K562 (cell line): ENCODE measurements at regions not wholly inside any gene's neighbourhood (a gene's known extent, or its start where the extent isn't known, plus 50 kb on each side); places are given as distances from the start of the nearest gene placed in this dataset.

Source experiments
- ATAC-seq: fragments of 200-7000 bp; cut with Tn5 transposase; 3 replicates; pipeline ENCODE4 v1.9.1; 2020; ENCODE audit warnings: moderate library complexity
- BruUV-seq: library from RNA; stranded (reverse); fragments of 400-500 nt; replicated peaks from 2 replicates; lab custom pipeline; 2021; lab: Mats Ljungman, UMichigan
- CTCF ChIA-PET: fragments of 300-600 bp; formaldehyde crosslinking; extraction: SDS; loops from one replicate; lab custom pipeline; 2021; ENCODE audit warnings: low intra/inter-chr PET ratio; lab: Yijun Ruan, JAX
- POLR2A ChIA-PET: fragments of 300-600, 350-650 bp; sonication (Branson Sonifier 250); formaldehyde crosslinking; extraction: SDS; loops from one replicate; lab custom pipeline; 2021; ENCODE audit warnings: antibody characterized with exemption, inconsistent platforms; lab: Yijun Ruan, JAX
- DNase-seq, 4 experiments: peaks; one replicate each; pipeline versions ENCODE4 v3.0.0 to v3.0.0-alpha.2; 2011 to 2018; ENCODE audit warnings: low spot score in 3 of 4, mixed read lengths in 3 of 4; ENCODE audit errors: extremely low read depth in 1 of 4
- FAIRE-seq: peaks from 2 replicates; lab custom pipeline; 2011; peaks lifted over from hg19 to GRCh38; lab: Jason Lieb, UNC
- H2AFZ ChIP-seq: 2 replicates; pipeline ENCODE4 v1.6.0; 2011; ENCODE audit warnings: low read depth, low read length, control low read depth, inconsistent platforms
- H3K27ac ChIP-seq: fragments of 200-600 bp; 3 replicates; pipeline ENCODE4 v1.8.0; 2011; ENCODE audit warnings: low read depth, mild to moderate bottlenecking, control low read depth, inconsistent platforms, low read length, moderate library complexity, mixed read lengths; ENCODE audit errors: extremely low read depth
- H3K27me3 ChIP-seq, 2 experiments: fragments of 300-600 bp in 1 of 2; 2 replicates in 1 of 2; 3 replicates in 1 of 2; pipeline versions ENCODE4 v1.6.0 to v1.8.0; 2011; ENCODE audit warnings: inconsistent platforms in 2 of 2, low read length in 2 of 2, mild to moderate bottlenecking in 1 of 2, mixed read lengths in 1 of 2, moderate library complexity in 1 of 2; ENCODE audit not compliant: control insufficient read depth in 2 of 2, insufficient read depth in 2 of 2
- H3K36me3 ChIP-seq: fragments of 300-600 bp; 3 replicates; pipeline ENCODE4 v1.8.0; 2011; ENCODE audit warnings: mild to moderate bottlenecking, low read length, inconsistent platforms; ENCODE audit not compliant: control insufficient read depth, insufficient read depth
- H3K4me1 ChIP-seq, 2 experiments: fragments of 200-600 bp in 1 of 2; replicated peaks in 1 of 2; 2 replicates in 1 of 2; 3 replicates in 1 of 2; pipeline versions ENCODE4 v1.5.1 to v1.8.0; 2011; ENCODE audit warnings: inconsistent platforms in 2 of 2, low read length in 2 of 2, mild to moderate bottlenecking in 1 of 2, mixed read lengths in 1 of 2, moderate library complexity in 1 of 2; ENCODE audit not compliant: control insufficient read depth in 2 of 2, insufficient read depth in 2 of 2
- H3K4me2 ChIP-seq: 2 replicates; pipeline ENCODE4 v1.6.1; 2011; ENCODE audit warnings: low read length, control low read depth, inconsistent platforms, mixed read lengths; ENCODE audit not compliant: insufficient read depth
- H3K4me3 ChIP-seq: fragments of 200-600 bp; sonication (generic), shearing (Covaris generic); 2 replicates; pipeline ENCODE4 v1.5.1; 2016; ENCODE audit warnings: control low read depth, inconsistent platforms
- H3K79me2 ChIP-seq: fragments of 200-600 bp; 3 replicates; pipeline ENCODE4 v1.8.0; 2011; ENCODE audit warnings: low read length, inconsistent platforms; ENCODE audit not compliant: control insufficient read depth, insufficient read depth
- H3K9ac ChIP-seq, 2 experiments: 2 replicates each; pipeline versions ENCODE4 v1.6.0 to v1.6.1; 2011; ENCODE audit warnings: low read depth in 2 of 2, low read length in 2 of 2, control low read depth in 1 of 2, inconsistent platforms in 1 of 2, mild to moderate bottlenecking in 1 of 2, mixed read lengths in 1 of 2; ENCODE audit not compliant: insufficient read depth in 1 of 2
- H3K9me1 ChIP-seq: one replicate; pipeline ENCODE4 v1.6.0; 2011; ENCODE audit warnings: inconsistent platforms, mild to moderate bottlenecking, low read length, moderate library complexity; ENCODE audit not compliant: control insufficient read depth, insufficient read depth
- H3K9me3 ChIP-seq: replicated peaks from 2 replicates; pipeline ENCODE4 v1.5.1; 2011; ENCODE audit warnings: low read depth, low read length, inconsistent platforms; ENCODE audit not compliant: control insufficient read depth, insufficient read depth
- H4K20me1 ChIP-seq: replicated peaks from 2 replicates; pipeline ENCODE4 v1.6.1; 2011; ENCODE audit warnings: low read length, inconsistent platforms, mixed read lengths; ENCODE audit not compliant: control insufficient read depth, insufficient read depth
- BRD4 ChIP-seq: fragments of 200-600 bp; sonication (generic); IDR thresholded peaks from 2 replicates; pipeline ENCODE4 v1.6.1; 2017; ENCODE audit warnings: inconsistent platforms
- CCAR2 ChIP-seq: fragments of 200-400 bp; formaldehyde crosslinking; IDR thresholded peaks from 2 replicates; pipeline ENCODE4 v1.6.1; 2017; ENCODE audit warnings: mild to moderate bottlenecking, low read depth, low read length
- CREBBP ChIP-seq: IDR thresholded peaks from one replicate; pipeline ENCODE4 v1.6.1; 2012; ENCODE audit warnings: low read depth, mild to moderate bottlenecking, control low read depth, inconsistent platforms, low read length
- CREM ChIP-seq: IDR thresholded peaks from 2 replicates; pipeline ENCODE4 v1.6.1; 2014; ENCODE audit warnings: antibody characterized with exemption, low read depth
- MAFF ChIP-seq: IDR thresholded peaks from 2 replicates; pipeline ENCODE4 v1.6.1; 2012; ENCODE audit warnings: low read length, improper control_type of control experiment
- MEIS2 ChIP-seq: fragments of 450-650 bp; IDR thresholded peaks from 2 replicates; pipeline ENCODE4 v1.6.1; 2014; ENCODE audit warnings: mild to moderate bottlenecking; ENCODE audit not compliant: partially characterized antibody
- NONO ChIP-seq, 2 experiments: fragments of 200-400 bp in 1 of 2; fragments of 450-650 bp in 1 of 2; formaldehyde crosslinking in 1 of 2; IDR thresholded peaks; 2 replicates each; pipeline ENCODE4 v1.6.1; 2017; ENCODE audit warnings: low read depth in 2 of 2, mild to moderate bottlenecking in 2 of 2, moderate library complexity in 2 of 2, low read length in 1 of 2
- PTRF ChIP-seq: fragments of 450-650 bp; IDR thresholded peaks from 2 replicates; pipeline ENCODE4 v1.6.1; 2016; ENCODE audit warnings: mild to moderate bottlenecking, missing genetic modification characterization, missing compliant biosample characterization
- ZNF764 ChIP-seq: fragments of 250-450 bp; sonication (Bioruptor Pico); IDR thresholded peaks from 2 replicates; pipeline ENCODE4 v1.4.0; 2020; ENCODE audit warnings: low read depth, mild to moderate bottlenecking, moderate library complexity
- WGBS: fragments of 100-300 bp; shearing (Covaris generic); methylation state at CpG from one replicate; pipeline ENCODE4 v1.1.6; 2016; ENCODE audit warnings: low coverage, mixed read lengths; ENCODE audit not compliant: insufficient coverage; ENCODE audit errors: missing lambda C conversion rate; 5-methylcytosine and 5-hydroxymethylcytosine counted together
- in situ Hi-C: fragments of 300-500 bp; cut with MboI; formaldehyde crosslinking; loops from 4 replicates; pipeline ENCODE4 v1.15.0; 2018; ENCODE audit warnings: inconsistent platforms, mixed read lengths
- intact Hi-C: fragments of 100-400 bp; cut with micrococcal nuclease; formaldehyde crosslinking; loops from 2 replicates; pipeline ENCODE4 v1.14.2; 2022
- TF ChIP-seq, protein P1 (sequence below): fragments of 450-650 bp; conservative IDR thresholded peaks from 2 replicates; pipeline ENCODE4 v1.6.1; 2016; ENCODE audit warnings: missing genetic modification characterization, low read depth, mild to moderate bottlenecking, missing compliant biosample characterization, moderate library complexity
- TF ChIP-seq, protein P2 (sequence below): sonication (generic); formaldehyde crosslinking; IDR thresholded peaks from 2 replicates; pipeline ENCODE4 v1.9.0; 2022; ENCODE audit warnings: mild to moderate bottlenecking, missing genetic modification reagents
- TF ChIP-seq, protein P3 (sequence below): sonication (generic); formaldehyde crosslinking; IDR thresholded peaks from 2 replicates; pipeline ENCODE4 v1.8.1; 2023; ENCODE audit warnings: mild to moderate bottlenecking, missing genetic modification reagents, moderate library complexity

DNA sequence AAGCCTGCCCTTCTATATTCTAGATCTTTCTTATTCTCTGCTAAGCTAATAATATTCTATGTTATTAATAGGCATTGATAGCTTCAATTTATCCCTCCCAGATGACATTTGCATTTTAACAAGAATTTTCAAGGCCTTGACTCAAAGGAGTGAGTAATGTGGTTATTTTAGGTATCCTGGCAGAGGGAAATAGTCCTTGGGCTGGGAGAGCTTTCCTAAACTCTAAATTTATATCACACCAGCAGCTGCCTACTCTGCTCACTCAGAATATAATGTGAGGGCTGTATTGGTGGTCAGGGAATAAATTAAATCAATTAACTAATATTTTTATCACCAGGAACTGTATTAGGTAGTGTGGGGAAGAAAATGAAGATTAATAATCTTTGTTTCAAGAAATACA, 74.8 kb upstream of the ADAM23 start (continued):
- TF ChIP-seq, protein P1, sequence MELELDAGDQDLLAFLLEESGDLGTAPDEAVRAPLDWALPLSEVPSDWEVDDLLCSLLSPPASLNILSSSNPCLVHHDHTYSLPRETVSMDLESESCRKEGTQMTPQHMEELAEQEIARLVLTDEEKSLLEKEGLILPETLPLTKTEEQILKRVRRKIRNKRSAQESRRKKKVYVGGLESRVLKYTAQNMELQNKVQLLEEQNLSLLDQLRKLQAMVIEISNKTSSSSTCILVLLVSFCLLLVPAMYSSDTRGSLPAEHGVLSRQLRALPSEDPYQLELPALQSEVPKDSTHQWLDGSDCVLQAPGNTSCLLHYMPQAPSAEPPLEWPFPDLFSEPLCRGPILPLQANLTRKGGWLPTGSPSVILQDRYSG (tag): no peak
- TF ChIP-seq MAFF (no peak), CCAR2 (no peak), NONO (IDR thresholded peaks at IDR 0.05; ENCODE audit: low read depth in 2 of 2, low read length in 1 of 2) (no peak), MEIS2 (no peak)

DNA sequence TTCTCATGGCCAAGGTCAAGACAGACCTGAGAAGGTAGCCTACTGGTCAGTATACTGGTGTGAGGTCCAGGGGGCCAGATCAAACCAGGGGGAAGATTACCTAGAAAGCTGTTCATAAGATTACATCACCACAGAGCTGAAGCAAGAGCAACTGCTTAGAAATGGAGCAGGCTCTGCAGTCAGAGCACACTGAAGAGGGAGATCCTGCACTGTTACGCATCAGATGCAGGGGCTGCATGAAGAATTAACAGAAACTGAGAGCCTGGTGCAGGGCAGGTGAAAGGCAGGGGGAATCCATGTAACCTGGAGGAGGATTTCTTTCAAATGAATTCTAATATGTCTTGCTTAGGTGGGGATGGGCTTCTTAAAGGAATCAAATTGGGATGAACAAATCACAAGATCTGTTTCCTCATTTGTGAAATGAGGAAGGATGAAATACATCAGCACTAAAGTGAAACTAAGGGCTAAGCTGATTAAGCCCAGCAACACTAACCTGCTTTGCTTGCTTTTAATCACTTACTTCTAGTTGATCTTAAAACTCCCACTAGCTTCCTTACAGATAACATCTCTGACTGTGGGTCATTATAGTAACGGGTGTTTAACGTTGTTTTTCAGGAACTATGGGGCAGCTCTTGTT, 74.3 kb upstream of the ADAM23 start:
- ATAC-seq: no peak
- Histone ChIP-seq H3K4me1 (no peaks in the 10 kb centered on the region), H3K27ac (no peak overlapping the region), H3K9me3 (no peaks in the 10 kb centered on the region), H3K79me2 (no peaks in the 10 kb centered on the region), H3K4me2 (no peak overlapping the region), H3K9me1 (no peaks in the 10 kb centered on the region), H3K27me3 (no peaks in the 10 kb centered on the region; a peak in 1 of 5 replicates), H4K20me1 (no peaks in the 10 kb centered on the region), H3K4me3 (no peak overlapping the region), H3K36me3 (no peaks in the 10 kb centered on the region), H2AFZ (no peak overlapping the region), H3K9ac (no peak overlapping the region)
- no peak for DNase-seq
- no TSS peak for BruUV-seq
- FAIRE-seq: no peak
- intact Hi-C loops: no loop called here
- ChIA-PET CTCF (no interaction called here), POLR2A (no interaction called here)
- WGBS: 0% methylated on average over 3 of the region's 3 CpGs
- in situ Hi-C loops: no loop called here
- TF ChIP-seq, protein P2, sequence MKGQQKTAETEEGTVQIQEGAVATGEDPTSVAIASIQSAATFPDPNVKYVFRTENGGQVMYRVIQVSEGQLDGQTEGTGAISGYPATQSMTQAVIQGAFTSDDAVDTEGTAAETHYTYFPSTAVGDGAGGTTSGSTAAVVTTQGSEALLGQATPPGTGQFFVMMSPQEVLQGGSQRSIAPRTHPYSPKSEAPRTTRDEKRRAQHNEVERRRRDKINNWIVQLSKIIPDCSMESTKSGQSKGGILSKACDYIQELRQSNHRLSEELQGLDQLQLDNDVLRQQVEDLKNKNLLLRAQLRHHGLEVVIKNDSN (CRISPR knock-in tag): no peak
- TF ChIP-seq PTRF (tag) (no peak), ZNF764 (CRISPR knock-in tag) (no peak), BRD4 (no peak), CREBBP (no peak), CREM (no peak)
- TF ChIP-seq, protein P3, sequence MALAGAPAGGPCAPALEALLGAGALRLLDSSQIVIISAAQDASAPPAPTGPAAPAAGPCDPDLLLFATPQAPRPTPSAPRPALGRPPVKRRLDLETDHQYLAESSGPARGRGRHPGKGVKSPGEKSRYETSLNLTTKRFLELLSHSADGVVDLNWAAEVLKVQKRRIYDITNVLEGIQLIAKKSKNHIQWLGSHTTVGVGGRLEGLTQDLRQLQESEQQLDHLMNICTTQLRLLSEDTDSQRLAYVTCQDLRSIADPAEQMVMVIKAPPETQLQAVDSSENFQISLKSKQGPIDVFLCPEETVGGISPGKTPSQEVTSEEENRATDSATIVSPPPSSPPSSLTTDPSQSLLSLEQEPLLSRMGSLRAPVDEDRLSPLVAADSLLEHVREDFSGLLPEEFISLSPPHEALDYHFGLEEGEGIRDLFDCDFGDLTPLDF (CRISPR knock-in tag): no peak
